Fibroblast of skin of right quadriceps (primary cell): ENCODE measurements at regions not wholly inside any gene's neighbourhood (a gene's known extent, or its start where the extent isn't known, plus 50 kb on each side); places are given as distances from the start of the nearest gene placed in this dataset.
A peak's percentile ranks its signal among the peaks of the same experiment; 100 is the strongest.
"Not testable (repeated sequence)": the region's sequence is repeated elsewhere in the genome, so short reads cannot be mapped to it uniquely, and the experiment has no call there.

Experiments used
- DNase-seq: peaks from one replicate; pipeline ENCODE4 v3.0.0-alpha.2; 2013

GRCh38 chrX:115912372-115912897 lies 258.1 kb upstream of the AGTR2 start:
- no peak for DNase-seq

- DNase-seq: no peak
Observed at GRCh38 chrX:115913575-115913974, 257.0 kb upstream of the AGTR2 start.

- DNase-seq: not testable (repeated sequence)
Observed at GRCh38 chrX:115915625-115916024, 254.9 kb upstream of the AGTR2 start.

- no peak for DNase-seq
Observed at GRCh38 chrX:115929480-115929879, 241.1 kb upstream of the AGTR2 start.

GRCh38 chrX:115936008-115936407 lies 234.5 kb upstream of the AGTR2 start:
- DNase-seq: no peak

- DNase-seq: no peak
Observed at GRCh38 chrX:115939070-115939469, 231.5 kb upstream of the AGTR2 start.

GRCh38 chrX:115939636-115940160 lies 230.8 kb upstream of the AGTR2 start:
- DNase-seq: no peak

- DNase-seq: no peak
Observed at GRCh38 chrX:115940348-115940747, 230.2 kb upstream of the AGTR2 start.

- no peak for DNase-seq
Observed at GRCh38 chrX:115940888-115941332, 229.6 kb upstream of the AGTR2 start.

GRCh38 chrX:115941388-115941787 lies 229.2 kb upstream of the AGTR2 start:
- DNase-seq: no peak

- no peak for DNase-seq
Observed at GRCh38 chrX:115946059-115946458, 224.5 kb upstream of the AGTR2 start.

GRCh38 chrX:115948018-115948923 lies 222.3 kb upstream of the AGTR2 start:
- DNase-seq: no peak

GRCh38 chrX:115949900-115950822 lies 220.4 kb upstream of the AGTR2 start:
- DNase-seq: no peak

- no peak for DNase-seq
Observed at GRCh38 chrX:115952417-115953092, 218.0 kb upstream of the AGTR2 start.

- DNase-seq: no peak
Observed at GRCh38 chrX:115957862-115958490, 212.6 kb upstream of the AGTR2 start.

GRCh38 chrX:115958687-115959359 lies 211.7 kb upstream of the AGTR2 start:
- DNase-seq: no peak

- DNase-seq: no peak
Observed at GRCh38 chrX:115960440-115961084, 210.0 kb upstream of the AGTR2 start.

- DNase-seq: no peak
Observed at GRCh38 chrX:115966920-115967319, 203.6 kb upstream of the AGTR2 start.

GRCh38 chrX:115968436-115969252 lies 201.9 kb upstream of the AGTR2 start:
- peak; percentile 15 for DNase-seq

- DNase-seq: no peak
Observed at GRCh38 chrX:115970718-115971117, 199.8 kb upstream of the AGTR2 start.
